ENCODE measurements at regions not wholly inside any gene's neighbourhood (a gene's known extent, or its start where the extent isn't known, plus 50 kb on each side); places are given as distances from the start of the nearest gene placed in this dataset.
"Not testable (repeated sequence)": the region's sequence is repeated elsewhere in the genome, so short reads cannot be mapped to it uniquely, and the experiment has no call there.

GRCh38 chr4:138616775-138617174 is 374.6 kb upstream of the SLC7A11 start:
- DNase-seq (ENCODE audit: low read depth) = no peak

DNA sequence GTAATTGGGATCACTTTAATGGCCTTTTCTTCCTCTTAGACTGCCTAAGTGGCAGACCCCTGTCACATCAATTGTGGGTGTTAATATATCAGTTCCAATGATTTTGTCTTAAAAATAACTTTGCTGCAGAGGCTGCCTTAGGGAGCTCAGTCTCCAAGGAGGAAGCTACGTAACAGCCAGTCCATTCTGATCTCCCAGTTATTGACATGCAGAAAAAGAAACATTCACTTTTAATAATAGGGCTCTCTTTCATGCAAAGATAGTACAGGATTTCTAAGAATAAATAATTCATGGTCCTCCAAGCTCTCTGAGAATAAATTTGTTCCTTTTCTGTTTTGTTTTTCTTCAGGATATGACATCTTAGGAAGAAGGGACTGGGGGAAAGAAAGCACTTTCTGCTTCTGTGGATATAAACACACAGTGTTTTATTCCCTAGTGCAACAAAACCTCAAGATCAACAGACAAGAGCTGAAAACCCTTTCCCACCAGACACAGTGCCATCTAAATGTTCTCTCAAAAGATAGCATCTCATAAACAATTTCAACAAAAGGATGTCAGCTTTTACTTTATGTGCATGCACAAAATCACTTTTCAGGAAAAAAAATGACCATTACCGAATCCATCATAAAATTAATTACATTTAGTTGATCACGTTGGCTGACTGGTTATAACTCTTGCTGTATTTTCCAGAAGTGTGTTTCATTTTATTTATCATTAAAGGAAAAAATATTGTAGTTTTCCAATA is 372.4 kb upstream of the SLC7A11 start:
- no peak for DNase-seq (ENCODE audit: low read depth)

GRCh38 chr4:138612428-138612827 is 370.3 kb upstream of the SLC7A11 start:
- DNase-seq (ENCODE audit: low read depth) = no peak

- DNase-seq (ENCODE audit: low read depth) = no peak
Measured at GRCh38 chr4:138611721-138612120, 369.6 kb upstream of the SLC7A11 start.

GRCh38 chr4:138611017-138611416 is 368.9 kb upstream of the SLC7A11 start:
- no peak for DNase-seq (ENCODE audit: low read depth)

DNA sequence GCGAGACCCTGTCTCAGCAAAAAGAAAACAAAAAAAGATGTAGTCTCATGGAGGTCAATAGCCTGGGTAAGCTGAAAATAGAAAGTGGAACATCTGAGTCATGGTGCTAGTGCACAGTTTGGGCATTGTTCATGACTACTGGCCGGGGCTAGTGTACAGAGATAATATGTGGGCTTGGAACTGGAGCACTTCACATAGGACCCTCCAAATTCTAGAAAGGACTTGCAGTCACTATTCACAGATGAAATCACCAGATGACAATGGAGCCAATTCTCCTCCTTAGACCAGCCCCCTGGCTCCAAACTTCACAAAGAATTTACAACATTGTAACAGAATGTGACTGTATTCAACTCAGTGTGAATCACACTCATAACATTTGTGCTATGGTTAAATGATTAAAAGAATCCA is 367.8 kb upstream of the SLC7A11 start:
- peak; percentile 21 for DNase-seq (ENCODE audit: low read depth)

- DNase-seq (ENCODE audit: low read depth) = no peak
Measured at GRCh38 chr4:138604556-138604955, 362.4 kb upstream of the SLC7A11 start.

GRCh38 chr4:138602664-138603063 is 360.5 kb upstream of the SLC7A11 start:
- peak; percentile 1 for DNase-seq (ENCODE audit: low read depth)

GRCh38 chr4:138599965-138600364 is 357.8 kb upstream of the SLC7A11 start:
- DNase-seq (ENCODE audit: low read depth) = no peak

GRCh38 chr4:138598226-138598625 is 356.1 kb upstream of the SLC7A11 start:
- DNase-seq (ENCODE audit: low read depth) = no peak

DNA sequence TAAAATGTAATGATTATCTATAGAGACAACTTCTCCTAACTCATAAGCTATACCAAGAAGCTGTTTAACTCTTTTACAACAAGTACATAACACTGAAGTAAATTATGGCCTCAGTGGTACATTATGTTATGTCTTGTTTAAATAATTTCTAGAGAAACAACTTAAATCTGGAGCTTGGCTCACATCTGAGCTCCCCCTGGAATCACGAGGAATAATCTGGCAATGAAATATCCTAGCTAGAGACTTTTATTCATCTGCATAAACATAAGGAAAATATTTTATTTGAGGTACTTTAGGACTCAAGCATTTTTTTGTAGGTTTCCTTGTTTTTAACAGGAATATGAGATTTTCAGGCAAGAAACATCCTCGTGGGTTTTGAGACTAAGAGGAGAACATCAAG is 354.7 kb upstream of the SLC7A11 start:
- DNase-seq (ENCODE audit: low read depth) = no peak

- DNase-seq (ENCODE audit: low read depth) = no peak
Measured at GRCh38 chr4:138595731-138596460, 353.7 kb upstream of the SLC7A11 start.

GRCh38 chr4:138595171-138595570 is 353.0 kb upstream of the SLC7A11 start:
- no peak for DNase-seq (ENCODE audit: low read depth)

DNA sequence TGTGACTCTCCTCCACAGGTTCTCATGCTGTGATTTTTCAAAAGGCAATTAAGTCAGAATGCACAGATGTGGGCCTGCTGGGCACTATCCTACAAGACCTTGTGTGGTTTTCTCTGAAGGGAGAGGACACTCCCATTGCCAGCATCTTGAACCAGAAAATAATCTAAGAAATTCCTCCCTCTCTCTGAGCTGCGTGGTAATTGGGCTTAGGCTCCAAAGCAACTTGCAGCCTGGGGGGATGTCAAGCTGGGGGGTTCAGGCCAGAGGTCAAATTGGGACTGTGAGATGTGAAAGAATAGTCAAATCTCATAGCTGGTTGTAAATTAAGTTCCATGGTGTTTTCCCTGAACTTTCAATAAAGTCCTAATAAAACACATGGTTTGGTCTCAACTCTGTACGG is 350.6 kb upstream of the SLC7A11 start:
- DNase-seq (ENCODE audit: low read depth) = no peak

DNA sequence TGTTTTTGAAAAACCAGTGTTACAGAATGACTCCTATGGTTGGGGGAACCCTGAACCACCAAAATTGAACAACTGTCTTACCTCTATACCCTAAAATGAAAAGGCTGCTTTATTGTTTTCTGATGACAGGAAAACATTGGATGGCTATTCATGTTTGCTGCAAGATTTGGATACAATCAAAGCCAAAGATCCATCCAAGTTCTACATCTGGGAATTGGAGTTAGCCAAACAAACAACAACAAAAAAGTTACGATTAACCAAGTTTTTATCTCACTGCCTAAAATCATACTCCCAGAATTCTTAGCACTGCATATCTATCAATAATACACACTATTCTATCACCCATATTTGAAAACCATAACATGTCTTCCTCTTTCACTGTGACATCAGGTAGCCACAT is 349.7 kb upstream of the SLC7A11 start:
- no peak for DNase-seq (ENCODE audit: low read depth)

- DNase-seq (ENCODE audit: low read depth) = no peak
Measured at GRCh38 chr4:138588501-138588900, 346.4 kb upstream of the SLC7A11 start.

- no peak for DNase-seq (ENCODE audit: low read depth)
Measured at GRCh38 chr4:138579146-138579545, 337.0 kb upstream of the SLC7A11 start.

DNA sequence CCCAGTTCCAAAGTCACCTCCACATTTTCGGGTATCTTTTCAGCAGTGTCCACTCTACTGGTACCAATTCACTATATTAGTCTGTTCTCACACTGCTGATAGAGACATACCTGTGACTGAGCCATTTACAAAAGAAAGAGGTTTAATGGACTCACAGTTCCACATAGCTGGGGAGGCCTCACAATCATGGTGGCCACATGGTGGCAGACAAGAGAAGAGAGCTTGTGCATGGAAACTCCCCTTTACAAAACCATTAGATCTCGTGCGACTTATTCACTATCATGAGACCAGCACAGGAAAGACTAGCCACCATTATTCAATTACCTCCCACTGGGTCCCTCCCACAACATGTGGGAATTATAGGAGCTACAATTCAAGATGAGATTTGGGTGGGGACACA is 335.7 kb upstream of the SLC7A11 start:
- DNase-seq (ENCODE audit: low read depth) = not testable (repeated sequence)

GRCh38 chr4:138577145-138577544 is 335.0 kb upstream of the SLC7A11 start:
- no peak for DNase-seq (ENCODE audit: low read depth)

GRCh38 chr4:138576684-138577083 is 334.5 kb upstream of the SLC7A11 start:
- no peak for DNase-seq (ENCODE audit: low read depth)

DNA sequence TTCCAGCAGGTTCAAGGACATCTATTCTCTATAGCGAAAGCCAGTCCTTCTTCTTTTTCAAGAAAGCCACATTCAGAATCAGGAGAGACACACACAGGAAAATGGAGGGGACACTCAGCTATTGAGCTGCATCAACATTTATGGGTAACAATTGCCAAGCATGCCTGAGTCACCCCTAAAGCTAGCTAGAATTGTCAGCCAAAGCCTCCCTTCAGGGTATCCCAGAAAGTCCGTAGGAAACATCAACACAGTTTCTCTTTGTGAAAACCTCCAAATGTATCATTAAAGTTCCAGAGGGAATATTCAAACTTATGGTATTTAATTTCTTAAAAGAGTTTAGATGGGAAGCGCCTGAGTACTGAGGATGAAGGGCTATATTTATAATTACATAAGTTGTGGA is 331.1 kb upstream of the SLC7A11 start:
- DNase-seq (ENCODE audit: low read depth) = no peak

DNA sequence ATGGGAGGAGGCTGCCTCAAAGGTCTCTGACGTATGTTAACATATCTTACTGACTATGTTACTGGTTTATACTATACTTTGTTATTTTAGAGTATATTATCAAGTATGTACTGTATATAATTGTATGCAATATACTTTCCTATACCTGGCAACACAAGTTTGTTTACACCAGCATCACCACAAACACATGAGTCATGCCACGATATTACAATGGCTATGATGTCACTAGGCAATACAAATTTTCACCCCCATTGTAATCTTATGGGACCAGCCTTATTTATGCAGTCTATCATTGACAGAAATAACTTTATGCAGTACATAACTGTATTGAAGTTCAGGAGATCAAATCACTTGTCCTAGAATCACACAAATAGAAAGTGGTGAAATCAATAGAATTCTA is 329.9 kb upstream of the SLC7A11 start:
- no peak for DNase-seq (ENCODE audit: low read depth)

- DNase-seq (ENCODE audit: low read depth) = no peak
Measured at GRCh38 chr4:138567696-138568095, 325.5 kb upstream of the SLC7A11 start.
